Neural cell (in vitro differentiated cells): ENCODE measurements at regions not wholly inside any gene's neighbourhood (a gene's known extent, or its start where the extent isn't known, plus 50 kb on each side); places are given as distances from the start of the nearest gene placed in this dataset.

Experiments used
- H2AFZ ChIP-seq: fragments of 200-600, 300-800 bp; sonication (generic), shearing (Covaris generic); 2 replicates; pipeline ENCODE4 v1.6.0; 2014; ENCODE audit warnings: low read depth, mild to moderate bottlenecking, antibody characterized with exemption, low read length, moderate library complexity
- H3F3A ChIP-seq: fragments of 200-600 bp; shearing (Covaris generic); 2 replicates; pipeline ENCODE4 v1.6.1; 2016; ENCODE audit warnings: mild to moderate bottlenecking, moderate library complexity, mixed read lengths, antibody characterized with exemption, low read length; ENCODE audit not compliant: insufficient read depth, poor library complexity, severe bottlenecking
- H3K27ac ChIP-seq: fragments of 200-600, 300-800 bp; sonication (generic), shearing (Covaris generic); 2 replicates; pipeline ENCODE4 v1.5.1; 2014; ENCODE audit warnings: mild to moderate bottlenecking, low read length, moderate library complexity
- H3K27me3 ChIP-seq: fragments of 300-800, 200-600 bp; sonication (generic), shearing (Covaris generic); 2 replicates; pipeline ENCODE4 v1.6.0; 2014; ENCODE audit warnings: mild to moderate bottlenecking, low read depth, low read length, moderate library complexity; ENCODE audit not compliant: insufficient read depth
- H3K36me3 ChIP-seq: fragments of 300-800, 200-600 bp; sonication (generic), shearing (Covaris generic); 2 replicates; pipeline ENCODE4 v1.5.1; 2014; ENCODE audit warnings: mild to moderate bottlenecking, antibody characterized with exemption, low read length, moderate library complexity; ENCODE audit not compliant: insufficient read depth
- H3K4me2 ChIP-seq: fragments of 300-800, 200-600 bp; sonication (generic), shearing (Covaris generic); 2 replicates; pipeline ENCODE4 v1.6.0; 2014; ENCODE audit warnings: mild to moderate bottlenecking, low read length
- H3K4me3 ChIP-seq: fragments of 300-800, 200-600 bp; sonication (generic), shearing (Covaris generic); 2 replicates; pipeline ENCODE4 v1.5.1; 2014; ENCODE audit warnings: mild to moderate bottlenecking, low read length, moderate library complexity
- H3K79me2 ChIP-seq: fragments of 200-600 bp; shearing (Covaris generic); replicated peaks from 2 replicates; pipeline ENCODE4 v1.6.0; 2014; ENCODE audit warnings: mild to moderate bottlenecking, low read length, moderate library complexity; ENCODE audit not compliant: insufficient read depth
- H3K9ac ChIP-seq: fragments of 300-800, 200-600 bp; sonication (generic), shearing (Covaris generic); 2 replicates; pipeline ENCODE4 v1.6.1; 2016; ENCODE audit warnings: mild to moderate bottlenecking, low read length, mixed read lengths
- H3K9me2 ChIP-seq: fragments of 200-600 bp; shearing (Covaris generic); 2 replicates; pipeline ENCODE4 v1.6.1; 2016; ENCODE audit warnings: mild to moderate bottlenecking, low read length, mixed read lengths; ENCODE audit not compliant: insufficient read depth
- H3K9me3 ChIP-seq: fragments of 200-600, 300-800 bp; sonication (generic), shearing (Covaris generic); 2 replicates; pipeline ENCODE4 v1.6.1; 2016; ENCODE audit warnings: mild to moderate bottlenecking, mixed run types, low read length, moderate library complexity, mixed read lengths
- H4K20me1 ChIP-seq: fragments of 200-600 bp; shearing (Covaris generic); 2 replicates; pipeline ENCODE4 v1.6.1; 2016; ENCODE audit warnings: mild to moderate bottlenecking, mixed run types; ENCODE audit not compliant: insufficient read depth
- CTCF ChIP-seq: fragments of 450-650 bp; IDR thresholded peaks from 2 replicates; pipeline ENCODE4 v1.5.1; 2014; ENCODE audit warnings: antibody characterized with exemption, mild to moderate bottlenecking, moderate library complexity; ENCODE audit not compliant: poor library complexity, severe bottlenecking
- EP300 ChIP-seq: fragments of 450-650 bp; conservative IDR thresholded peaks from 2 replicates; pipeline ENCODE4 v1.6.1; 2014; ENCODE audit warnings: antibody characterized with exemption, mild to moderate bottlenecking, moderate library complexity; ENCODE audit not compliant: poor library complexity, severe bottlenecking
- EZH2 ChIP-seq: fragments of 200-600, 300-800 bp; shearing (Covaris generic), sonication (generic); IDR thresholded peaks from 2 replicates; pipeline ENCODE4 v1.6.1; 2014; ENCODE audit warnings: antibody characterized with exemption, low read length, borderline replicate concordance, mild to moderate bottlenecking; ENCODE audit not compliant: insufficient read depth, poor library complexity, severe bottlenecking
- MXI1 ChIP-seq: fragments of 450-650 bp; conservative IDR thresholded peaks from 2 replicates; pipeline ENCODE4 v1.6.1; 2014; ENCODE audit warnings: antibody characterized with exemption, mild to moderate bottlenecking; ENCODE audit not compliant: poor library complexity, severe bottlenecking
- POLR2AphosphoS5 ChIP-seq: IDR thresholded peaks from 2 replicates; pipeline ENCODE4 v1.6.1; 2012
- RAD21 ChIP-seq: fragments of 450-650 bp; conservative IDR thresholded peaks from 2 replicates; pipeline ENCODE4 v1.6.1; 2014; ENCODE audit warnings: antibody characterized with exemption, mild to moderate bottlenecking, moderate library complexity
- REST ChIP-seq: IDR thresholded peaks from 2 replicates; pipeline ENCODE4 v1.6.1; 2012; ENCODE audit warnings: borderline replicate concordance
- SMC3 ChIP-seq: fragments of 450-650 bp; conservative IDR thresholded peaks from 2 replicates; pipeline ENCODE4 v1.6.1; 2014; ENCODE audit warnings: antibody characterized with exemption, mild to moderate bottlenecking, moderate library complexity; ENCODE audit not compliant: poor library complexity
- TAF1 ChIP-seq: IDR thresholded peaks from 2 replicates; pipeline ENCODE4 v1.6.1; 2012; ENCODE audit warnings: low read depth

- H3K36me3 ChIP-seq = no peaks in the 10 kb centered on the region
- no peaks in the 10 kb centered on the region for H3K79me2 ChIP-seq
- no peaks in the 10 kb centered on the region for H4K20me1 ChIP-seq
- no peak overlapping the region for H2AFZ ChIP-seq
- H3K27ac ChIP-seq = no peak overlapping the region
- TF ChIP-seq EP300 (no peak), SMC3 (no peak), POLR2AphosphoS5 (no peak), TAF1 (no peak), RAD21 (no peak), EZH2 (no peak), REST (no peak), CTCF (no peak), MXI1 (no peak)
- no peak overlapping the region for H3K4me3 ChIP-seq
- H3K9me3 ChIP-seq = no peaks in the 10 kb centered on the region
- H3K27me3 ChIP-seq = no peaks in the 10 kb centered on the region
- no peak overlapping the region for H3K9ac ChIP-seq
- H3K9me2 ChIP-seq = no peaks in the 10 kb centered on the region
- no peaks in the 10 kb centered on the region for H3F3A ChIP-seq
- H3K4me2 ChIP-seq = no peak overlapping the region
Observed at GRCh38 chr6:147903931-147904330, 395.4 kb downstream of the SAMD5 start.

- H3K9me3 ChIP-seq = no peaks in the 10 kb centered on the region
- no peak overlapping the region for H3K4me2 ChIP-seq
- no peaks in the 10 kb centered on the region for H3K27me3 ChIP-seq
- no peaks in the 10 kb centered on the region for H3K36me3 ChIP-seq
- no peak overlapping the region for H3K4me3 ChIP-seq
- H3K9me2 ChIP-seq = no peaks in the 10 kb centered on the region
- no peak overlapping the region for H3K9ac ChIP-seq
- H2AFZ ChIP-seq = no peak overlapping the region
- H3K79me2 ChIP-seq = no peaks in the 10 kb centered on the region
- no peaks in the 10 kb centered on the region for H3F3A ChIP-seq
- no peaks in the 10 kb centered on the region for H4K20me1 ChIP-seq
- no peak overlapping the region for H3K27ac ChIP-seq
- TF ChIP-seq MXI1 = no peak
- no peak for TF ChIP-seq CTCF
- no peak for TF ChIP-seq POLR2AphosphoS5
- no peak for TF ChIP-seq RAD21
- no peak for TF ChIP-seq REST
- no peak for TF ChIP-seq EZH2
- no peak for TF ChIP-seq SMC3
- TF ChIP-seq EP300 = no peak
- TF ChIP-seq TAF1 = no peak
Observed at GRCh38 chr6:147904416-147904815, 395.9 kb downstream of the SAMD5 start.
